HCT116 (cell line): ENCODE measurements at regions not wholly inside any gene's neighbourhood (a gene's known extent, or its start where the extent isn't known, plus 50 kb on each side); places are given as distances from the start of the nearest gene placed in this dataset.

Source experiments
- ATAC-seq: fragments of 200-7000 bp; cut with Tn5 transposase; 2 replicates; pipeline ENCODE4 v1.9.1; 2020; ENCODE audit warnings: mild to moderate bottlenecking, moderate library complexity
- BruUV-seq: library from RNA; stranded (reverse); fragments of 400-500 nt; replicated peaks from 2 replicates; lab custom pipeline; 2021; lab: Mats Ljungman, UMichigan
- CTCF ChIA-PET: fragments of 300-600 bp; sonication (Branson Sonifier 250); formaldehyde crosslinking; loops from one replicate; lab custom pipeline; 2021; ENCODE audit warnings: antibody characterized with exemption; lab: Charles Lee
- POLR2A ChIA-PET: fragments of 300-600, 350-600 bp; sonication (Branson Sonifier 250); formaldehyde crosslinking; loops from one replicate; lab custom pipeline; 2021; ENCODE audit warnings: antibody characterized with exemption; lab: Charles Lee
- RAD21 ChIA-PET, 2 experiments: fragments of 300-600 bp; sonication (Branson Sonifier 250); formaldehyde crosslinking; loops; one replicate each; lab custom pipeline; 2023; ENCODE audit warnings: low total read pairs in 2 of 2; ENCODE audit not compliant: uncharacterized antibody in 2 of 2, unreplicated experiment in 2 of 2, low non-redundant PET in 1 of 2; lab: Charles Lee
- DNase-seq: peaks from one replicate; pipeline ENCODE4 v3.0.0-alpha.2; 2010; ENCODE audit warnings: low read depth, low spot score
- H2AFZ ChIP-seq: fragments of 200-600 bp; shearing (Covaris generic), sonication (generic); 2 replicates; pipeline ENCODE4 v1.6.1; 2017; ENCODE audit warnings: low read depth, mixed run types, mixed read lengths, antibody characterized with exemption, low read length; ENCODE audit not compliant: poor library complexity, severe bottlenecking
- H3K27ac ChIP-seq: 2 replicates; pipeline ENCODE4 v1.5.1; 2012; ENCODE audit warnings: low read depth, low read length
- H3K27me3 ChIP-seq: fragments of 200-600 bp; sonication (generic); 2 replicates; pipeline ENCODE4 v1.6.1; 2016; ENCODE audit warnings: mixed run types, low read length, mixed read lengths; ENCODE audit not compliant: insufficient read depth
- H3K36me3 ChIP-seq, 2 experiments: fragments of 200-500 bp in 1 of 2; fragments of 200-600 bp in 1 of 2; sonication (Bioruptor generic) in 1 of 2; sonication (generic) in 1 of 2; 2 replicates each; pipeline versions ENCODE4 v1.5.1 to v1.6.1; 2014 to 2016; ENCODE audit warnings: low read length in 2 of 2, inconsistent platforms in 1 of 2, mixed read lengths in 1 of 2, mixed run types in 1 of 2; ENCODE audit not compliant: insufficient read depth in 2 of 2, control insufficient read depth in 1 of 2
- H3K4me1 ChIP-seq, 2 experiments: fragments of 200-600 bp in 1 of 2; sonication (generic) in 1 of 2; 2 replicates each; pipeline versions ENCODE4 v1.5.1 to v1.6.1; 2012 to 2017; ENCODE audit warnings: low read length in 2 of 2, inconsistent platforms in 1 of 2, mild to moderate bottlenecking in 1 of 2, mixed read lengths in 1 of 2, mixed run types in 1 of 2, moderate library complexity in 1 of 2; ENCODE audit not compliant: insufficient read depth in 2 of 2, control insufficient read depth in 1 of 2
- H3K4me2 ChIP-seq: fragments of 200-600 bp; sonication (generic); 2 replicates; pipeline ENCODE4 v1.6.1; 2017; ENCODE audit warnings: mixed run types, low read length, mixed read lengths
- H3K4me3 ChIP-seq, 2 experiments: fragments of 200-600 bp in 1 of 2; sonication (generic) in 1 of 2; replicated peaks in 1 of 2; 2 replicates each; pipeline ENCODE4 v1.5.1; 2011 to 2016; ENCODE audit warnings: low read length in 2 of 2, control low read depth in 1 of 2, low read depth in 1 of 2, mild to moderate bottlenecking in 1 of 2, mixed read lengths in 1 of 2, mixed run types in 1 of 2
- H3K79me2 ChIP-seq: fragments of 200-600 bp; sonication (generic); 2 replicates; pipeline ENCODE4 v1.6.1; 2017; ENCODE audit warnings: mild to moderate bottlenecking, mixed run types, low read length, moderate library complexity, mixed read lengths; ENCODE audit not compliant: insufficient read depth
- H3K9ac ChIP-seq: fragments of 200-600 bp; sonication (generic); 2 replicates; pipeline ENCODE4 v1.6.1; 2016; ENCODE audit warnings: low read length, mixed read lengths
- H3K9me2 ChIP-seq: fragments of 200-600 bp; sonication (generic), shearing (Covaris generic); 2 replicates; pipeline ENCODE4 v1.6.1; 2017; ENCODE audit warnings: mixed run types, mild to moderate bottlenecking, moderate library complexity; ENCODE audit not compliant: insufficient read depth
- H3K9me3 ChIP-seq, 2 experiments: fragments of 200-500 bp in 1 of 2; fragments of 200-600 bp in 1 of 2; sonication (Bioruptor generic) in 1 of 2; sonication (generic) in 1 of 2; 2 replicates each; pipeline ENCODE4 v1.6.1; 2014 to 2017; ENCODE audit warnings: low read length in 2 of 2, mixed read lengths in 2 of 2, inconsistent platforms in 1 of 2, low read depth in 1 of 2, mild to moderate bottlenecking in 1 of 2, mixed run types in 1 of 2, moderate library complexity in 1 of 2; ENCODE audit not compliant: control insufficient read depth in 1 of 2, insufficient read depth in 1 of 2
- H4K20me1 ChIP-seq: fragments of 200-600 bp; sonication (generic), shearing (Covaris generic); 2 replicates; pipeline ENCODE4 v1.6.1; 2017; ENCODE audit warnings: mixed run types, mild to moderate bottlenecking, moderate library complexity; ENCODE audit not compliant: insufficient read depth
- ATF3 ChIP-seq: IDR thresholded peaks from 2 replicates; pipeline ENCODE4 v1.6.1; 2012
- CBX3 ChIP-seq: IDR thresholded peaks from 2 replicates; pipeline ENCODE4 v1.6.1; 2012; ENCODE audit warnings: low read depth
- CEBPB ChIP-seq: IDR thresholded peaks from 2 replicates; pipeline ENCODE4 v1.6.1; 2012; ENCODE audit warnings: low read depth
- EGR1 ChIP-seq: IDR thresholded peaks from 2 replicates; pipeline ENCODE4 v1.6.1; 2012; ENCODE audit warnings: low read depth
- ELF1 ChIP-seq: IDR thresholded peaks from 2 replicates; pipeline ENCODE4 v1.6.1; 2012; ENCODE audit warnings: low read depth, borderline replicate concordance
- EZH2 ChIP-seq: fragments of 200-600 bp; sonication (generic); IDR thresholded peaks from 2 replicates; pipeline ENCODE4 v1.6.1; 2017; ENCODE audit warnings: antibody characterized with exemption, mixed run types
- EZH2phosphoT487 ChIP-seq: fragments of 200-600 bp; IDR thresholded peaks from 2 replicates; pipeline ENCODE4 v1.6.1; 2018; ENCODE audit warnings: antibody characterized with exemption, borderline replicate concordance
- FOSL1 ChIP-seq: IDR thresholded peaks from 2 replicates; pipeline ENCODE4 v1.6.1; 2012; ENCODE audit warnings: low read depth
- JUND ChIP-seq: IDR thresholded peaks from 2 replicates; pipeline ENCODE4 v1.6.1; 2012
- POLR2A ChIP-seq: IDR thresholded peaks from 2 replicates; pipeline ENCODE4 v1.7.0; 2011; ENCODE audit warnings: borderline replicate concordance; ENCODE audit not compliant: insufficient read depth, insufficient read length; ENCODE audit errors: extremely low read depth
- POLR2AphosphoS5 ChIP-seq: IDR thresholded peaks from 2 replicates; pipeline ENCODE4 v1.6.1; 2011; ENCODE audit warnings: mild to moderate bottlenecking, low read depth, low read length, moderate library complexity
- SIN3A ChIP-seq: IDR thresholded peaks from 2 replicates; pipeline ENCODE4 v1.6.1; 2012; ENCODE audit warnings: low read depth
- SRF ChIP-seq: IDR thresholded peaks from 2 replicates; pipeline ENCODE4 v1.6.1; 2012; ENCODE audit warnings: low read depth
- TCF7L2 ChIP-seq: IDR thresholded peaks from 2 replicates; pipeline ENCODE4 v1.7.0; 2011; ENCODE audit warnings: borderline replicate concordance, inconsistent platforms; ENCODE audit not compliant: insufficient read depth, insufficient read length; ENCODE audit errors: extremely low read depth
- ZFX ChIP-seq: fragments of 450-650 bp; IDR thresholded peaks from 2 replicates; pipeline ENCODE4 v1.6.1; 2017
- ZNF274 ChIP-seq: fragments of 200-500 bp; sonication (Bioruptor generic); IDR thresholded peaks from 2 replicates; pipeline ENCODE4 v1.6.1; 2014; ENCODE audit warnings: mild to moderate bottlenecking, low read depth, low read length, inconsistent platforms
- intact Hi-C: fragments of 100-400 bp; cut with micrococcal nuclease; formaldehyde crosslinking; loops from 2 replicates; pipeline ENCODE4 v1.10.0; 2022
- TF ChIP-seq, protein P1 (sequence below), 3 experiments: fragments of 200-600 bp in 1 of 3; sonication (generic) in 1 of 3; IDR thresholded peaks in 2 of 3; conservative IDR thresholded peaks in 1 of 3; 2 replicates each; pipeline ENCODE4 v1.5.1; 2012 to 2017; ENCODE audit warnings: low read depth in 2 of 3, low read length in 2 of 3, antibody characterized with exemption in 1 of 3, borderline replicate concordance in 1 of 3, control low read depth in 1 of 3, mild to moderate bottlenecking in 1 of 3, mixed read lengths in 1 of 3, mixed run types in 1 of 3, moderate library complexity in 1 of 3; ENCODE audit not compliant: insufficient read depth in 1 of 3

GRCh38 chr15:39285071-39285470 is 295.8 kb upstream of the THBS1 start:
- TF ChIP-seq JUND (no peak), ZNF274 (no peak), ATF3 (no peak)
- TF ChIP-seq, all 23 proteins: peak for 0
- Histone ChIP-seq H3K9me3 (no peaks in the 10 kb centered on the region), H3K36me3 (no peaks in the 10 kb centered on the region), H3K27ac (no peak overlapping the region), H4K20me1 (no peaks in the 10 kb centered on the region), H3K79me2 (no peaks in the 10 kb centered on the region), H2AFZ (no peak overlapping the region), H3K9me2 (no peaks in the 10 kb centered on the region), H3K4me1 (peaks cover 0 to 11% of the 10 kb centered on the region in 2 experiments; a peak in 1 of 4 replicates), H3K4me2 (no peak overlapping the region), H3K4me3 (no peak overlapping the region), H3K27me3 (no peaks in the 10 kb centered on the region), H3K9ac (no peak overlapping the region)
- no TSS peak for BruUV-seq
- intact Hi-C loops, result no loop called here
- ChIA-PET CTCF (no interaction called here), POLR2A (no interaction called here), RAD21 (no interaction called here)
- ATAC-seq (no peak), DNase-seq (no peak)

DNA sequence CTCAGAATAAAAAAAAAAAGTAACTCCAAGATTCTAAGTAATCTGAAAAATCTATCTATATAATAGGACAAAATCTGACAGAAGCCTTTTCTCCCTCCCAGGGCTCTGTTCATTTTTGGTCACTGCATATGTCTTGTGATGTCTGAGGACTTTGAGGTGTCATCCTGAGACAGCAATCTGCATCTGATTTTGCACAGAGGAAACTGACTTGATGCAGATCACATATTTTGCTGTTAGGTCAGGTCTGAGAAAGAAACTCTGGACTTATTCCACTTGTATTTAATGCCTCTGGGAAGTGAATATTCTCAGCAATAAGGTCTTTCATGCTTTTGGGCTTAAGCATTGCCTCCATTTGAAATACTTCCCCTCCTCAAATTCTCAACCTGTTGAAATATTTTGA is 295.2 kb upstream of the THBS1 start:
- no peaks in the 10 kb centered on the region for H3K79me2 ChIP-seq
- no peak overlapping the region for H3K27ac ChIP-seq
- no peaks in the 10 kb centered on the region for H3K27me3 ChIP-seq
- ATAC-seq, result no peak
- H3K36me3 ChIP-seq, result no peaks in the 10 kb centered on the region
- H3K4me3 ChIP-seq, result no peak overlapping the region
- ChIA-PET CTCF (no interaction called here), RAD21 (no interaction called here)
- no peak overlapping the region for H3K9ac ChIP-seq
- no peaks in the 10 kb centered on the region for H3K9me3 ChIP-seq
- no peak for DNase-seq
- no peak overlapping the region for H3K4me2 ChIP-seq
- H3K9me2 ChIP-seq, result no peaks in the 10 kb centered on the region
- H3K4me1 ChIP-seq, result peaks cover 0 to 11% of the 10 kb centered on the region in 2 experiments; a peak in 1 of 4 replicates
- no peaks in the 10 kb centered on the region for H4K20me1 ChIP-seq
- TF ChIP-seq ZFX, result no peak
- no peak for TF ChIP-seq EZH2
- no peak for TF ChIP-seq POLR2AphosphoS5
- no peak for TF ChIP-seq CBX3
- no peak for TF ChIP-seq ATF3
- no peak for TF ChIP-seq EZH2phosphoT487
- TF ChIP-seq POLR2A, result no peak
- TF ChIP-seq ELF1, result no peak
- TF ChIP-seq SIN3A, result no peak
- TF ChIP-seq TCF7L2, result no peak
- TF ChIP-seq, protein P1, sequence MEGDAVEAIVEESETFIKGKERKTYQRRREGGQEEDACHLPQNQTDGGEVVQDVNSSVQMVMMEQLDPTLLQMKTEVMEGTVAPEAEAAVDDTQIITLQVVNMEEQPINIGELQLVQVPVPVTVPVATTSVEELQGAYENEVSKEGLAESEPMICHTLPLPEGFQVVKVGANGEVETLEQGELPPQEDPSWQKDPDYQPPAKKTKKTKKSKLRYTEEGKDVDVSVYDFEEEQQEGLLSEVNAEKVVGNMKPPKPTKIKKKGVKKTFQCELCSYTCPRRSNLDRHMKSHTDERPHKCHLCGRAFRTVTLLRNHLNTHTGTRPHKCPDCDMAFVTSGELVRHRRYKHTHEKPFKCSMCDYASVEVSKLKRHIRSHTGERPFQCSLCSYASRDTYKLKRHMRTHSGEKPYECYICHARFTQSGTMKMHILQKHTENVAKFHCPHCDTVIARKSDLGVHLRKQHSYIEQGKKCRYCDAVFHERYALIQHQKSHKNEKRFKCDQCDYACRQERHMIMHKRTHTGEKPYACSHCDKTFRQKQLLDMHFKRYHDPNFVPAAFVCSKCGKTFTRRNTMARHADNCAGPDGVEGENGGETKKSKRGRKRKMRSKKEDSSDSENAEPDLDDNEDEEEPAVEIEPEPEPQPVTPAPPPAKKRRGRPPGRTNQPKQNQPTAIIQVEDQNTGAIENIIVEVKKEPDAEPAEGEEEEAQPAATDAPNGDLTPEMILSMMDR (IDR thresholded peaks at IDR 0.05 in 2 of 3, conservative IDR thresholded peaks at IDR 0.05 in 1 of 3; ENCODE audit: borderline replicate concordance in 1 of 3, insufficient read depth in 1 of 3, low read depth in 2 of 3, low read length in 2 of 3), result no peak
- TF ChIP-seq EGR1, result no peak
- no peak for TF ChIP-seq SRF
- TF ChIP-seq ZNF274, result no peak
- no peak for TF ChIP-seq FOSL1
- no peak for TF ChIP-seq CEBPB
- TF ChIP-seq, all 23 proteins: peak for 0
- POLR2A ChIA-PET, result no interaction called here
- no TSS peak for BruUV-seq
- no peak overlapping the region for H2AFZ ChIP-seq
- intact Hi-C loops, result no loop called here
